GM18507 (cell line): ENCODE measurements at regions not wholly inside any gene's neighbourhood (a gene's known extent, or its start where the extent isn't known, plus 50 kb on each side); places are given as distances from the start of the nearest gene placed in this dataset.

ENCODE experiments used
- DNase-seq: peaks from one replicate; pipeline ENCODE4 v3.0.0; 2011; ENCODE audit warnings: low read depth; ENCODE audit not compliant: insufficient read length; ENCODE audit errors: extremely low spot score
- FAIRE-seq: peaks from 2 replicates; lab custom pipeline; 2011; peaks lifted over from hg19 to GRCh38; lab: Jason Lieb, UNC

DNA sequence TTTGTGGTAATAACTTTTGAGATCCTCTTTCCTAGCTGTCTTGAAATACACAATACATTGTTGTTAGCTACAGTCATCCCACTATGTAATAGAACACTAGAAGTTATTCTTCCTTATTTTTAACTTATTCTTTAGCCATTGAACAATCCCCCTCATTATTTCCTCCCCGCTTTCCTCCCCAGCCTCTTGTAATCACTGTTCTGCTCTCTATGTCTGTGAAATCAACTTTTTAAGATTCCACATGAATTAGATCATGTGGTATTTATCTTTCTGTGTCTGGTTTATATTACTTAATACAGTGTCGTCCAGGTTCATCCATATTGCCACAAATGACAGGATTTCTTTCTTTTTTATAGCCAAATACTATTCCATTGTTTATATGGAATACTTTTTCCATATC, 72.9 kb downstream of the SLC10A2 start:
- FAIRE-seq: no peak
- DNase-seq: no peak

DNA sequence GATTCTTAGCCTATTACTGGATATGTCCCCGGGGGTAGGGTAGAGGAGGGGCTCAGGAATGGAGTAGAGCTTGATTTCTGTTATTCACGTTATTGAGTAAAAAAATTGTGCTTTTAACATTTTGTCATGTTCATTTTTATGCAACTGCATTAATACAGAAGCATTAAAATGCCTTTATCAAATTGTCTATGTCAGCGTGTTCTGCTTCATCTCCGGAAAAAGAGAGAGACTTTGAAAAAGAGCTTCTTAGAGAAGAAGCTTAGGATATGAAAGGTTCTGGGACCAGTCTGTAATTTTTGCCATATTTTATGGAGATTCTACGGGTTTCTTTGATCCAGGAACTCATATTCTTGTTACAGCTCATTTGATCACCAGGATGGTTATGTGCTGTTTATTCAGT, 82.0 kb downstream of the SLC10A2 start:
- no peak for FAIRE-seq
- no peak for DNase-seq

DNA sequence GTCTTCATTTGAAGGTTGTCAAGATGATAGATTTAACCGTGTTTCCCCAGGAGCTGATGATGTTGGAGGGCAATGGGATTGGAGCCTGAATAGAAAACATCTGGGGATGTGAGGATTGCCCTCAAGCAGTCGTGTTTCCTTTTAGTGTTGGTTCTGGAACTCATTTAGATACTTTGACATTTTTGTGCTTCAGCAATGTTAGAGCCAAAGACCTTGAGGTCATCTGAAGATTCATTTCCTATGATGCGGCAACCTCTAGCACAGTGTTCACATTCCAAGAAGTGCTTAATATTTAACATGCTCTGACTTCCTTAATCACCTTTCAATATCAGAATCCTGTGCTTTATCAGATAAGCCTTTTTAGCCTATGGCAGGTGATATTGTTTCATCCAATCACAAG, 82.7 kb downstream of the SLC10A2 start:
- no peak for DNase-seq
- no peak for FAIRE-seq

DNA sequence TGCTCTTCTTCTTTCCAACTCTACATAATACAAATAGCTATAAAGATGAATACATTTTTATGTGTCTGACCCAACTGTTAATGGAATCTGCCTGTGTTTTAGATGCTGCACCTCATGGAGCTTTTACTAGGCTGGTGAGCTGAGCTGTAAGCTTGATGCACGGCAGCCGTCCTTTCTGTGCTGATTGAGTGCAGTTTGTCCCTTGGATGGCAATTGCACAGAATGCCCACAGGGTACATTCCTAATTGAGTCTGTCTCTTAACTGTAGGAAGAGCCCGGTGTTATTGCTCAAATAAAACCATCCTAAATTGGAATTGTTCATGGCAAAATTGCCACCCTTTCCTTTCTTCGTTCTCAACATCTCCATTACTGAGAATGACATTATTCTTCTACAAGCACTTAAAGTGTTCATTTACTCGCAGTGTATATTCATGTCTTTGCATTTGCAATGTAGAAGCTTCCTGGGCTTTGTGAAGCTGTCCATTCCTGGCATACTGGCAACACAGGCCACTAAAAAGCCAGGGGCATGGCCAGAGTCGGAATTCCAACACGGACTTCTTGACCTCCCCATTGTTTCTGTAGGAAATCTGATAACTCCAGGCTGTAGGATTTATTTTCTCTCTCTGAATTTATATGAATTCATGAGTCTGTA, 85.8 kb downstream of the SLC10A2 start:
- FAIRE-seq: no peak

DNA sequence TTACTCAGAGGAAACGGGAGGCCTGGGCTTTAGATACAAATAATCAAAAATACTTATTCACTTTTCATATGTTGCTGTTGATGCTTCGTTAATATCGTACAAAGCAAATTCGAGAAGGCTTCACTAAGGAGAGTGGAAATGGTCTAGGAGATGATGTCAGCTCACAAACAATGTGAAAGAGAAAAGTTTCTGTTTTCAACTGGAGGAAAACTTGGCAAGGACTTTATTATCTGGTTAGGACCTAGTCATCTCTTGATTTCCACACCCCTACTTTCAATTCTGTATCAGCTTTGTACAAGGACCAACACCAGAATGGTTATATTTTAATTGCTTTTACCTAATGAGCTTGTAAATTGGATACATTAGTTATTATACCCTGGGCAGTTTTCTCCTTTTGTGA, 88.0 kb downstream of the SLC10A2 start:
- FAIRE-seq (no peak), DNase-seq (no peak)

More for the DNA sequence above, 85.8 kb downstream of the SLC10A2 start:
- DNase-seq: no peak

DNA sequence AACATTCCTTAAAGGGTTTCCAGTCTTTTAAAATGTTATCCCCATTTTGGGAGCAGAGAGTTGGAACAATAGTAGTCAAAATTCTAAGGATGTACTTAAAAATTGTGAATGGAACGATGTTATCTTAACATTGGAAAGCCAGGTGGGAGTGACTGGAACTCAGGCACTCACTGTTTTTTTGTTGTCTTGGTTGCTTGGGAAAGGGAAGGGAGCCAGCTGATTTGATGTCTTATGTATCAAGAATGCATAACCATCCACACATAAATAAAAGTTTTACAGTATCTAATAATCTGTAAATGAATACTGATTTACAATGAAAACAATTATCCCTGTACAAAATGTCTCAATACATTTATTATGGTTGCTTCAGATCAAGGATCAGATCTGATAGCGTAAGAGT, 88.7 kb downstream of the SLC10A2 start:
- DNase-seq: no peak
- FAIRE-seq: no peak

DNA sequence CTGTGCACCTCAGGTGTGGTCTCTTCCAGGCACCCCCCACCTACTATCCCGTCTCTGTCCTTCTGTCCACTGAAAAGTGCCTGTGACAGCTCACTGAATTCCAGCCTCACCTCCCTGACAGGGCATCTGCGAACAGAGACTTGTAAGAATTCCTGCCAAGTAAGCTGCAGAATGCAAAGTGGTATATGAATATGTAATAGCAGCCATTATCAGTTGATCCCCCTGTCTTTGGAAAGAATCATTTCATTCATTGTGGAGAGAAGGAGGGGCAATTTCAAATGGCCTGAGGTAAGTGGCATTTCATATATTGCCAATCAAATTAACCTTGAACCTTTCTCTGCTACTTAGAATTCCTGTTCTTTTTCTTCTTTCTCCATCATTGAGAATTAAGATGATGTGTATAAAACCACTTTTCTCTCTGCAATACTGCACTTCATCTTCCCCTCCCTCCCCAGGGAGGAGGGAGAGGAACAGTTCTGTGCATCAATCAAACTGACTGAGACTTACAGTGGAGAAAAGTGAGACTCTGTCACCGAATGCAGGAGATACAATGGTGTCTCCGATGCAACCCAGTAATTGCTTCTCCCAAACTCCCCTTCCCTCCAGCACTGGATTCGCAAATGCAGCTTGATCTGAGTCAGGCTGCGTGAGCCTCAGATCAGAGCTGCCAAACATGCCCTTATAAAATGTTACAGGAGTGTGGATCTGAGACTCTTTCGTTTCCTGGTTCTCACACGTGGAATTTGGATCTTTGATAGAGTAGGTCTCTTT, 91.7 kb downstream of the SLC10A2 start:
- FAIRE-seq: no peak
- no peak for DNase-seq

DNA sequence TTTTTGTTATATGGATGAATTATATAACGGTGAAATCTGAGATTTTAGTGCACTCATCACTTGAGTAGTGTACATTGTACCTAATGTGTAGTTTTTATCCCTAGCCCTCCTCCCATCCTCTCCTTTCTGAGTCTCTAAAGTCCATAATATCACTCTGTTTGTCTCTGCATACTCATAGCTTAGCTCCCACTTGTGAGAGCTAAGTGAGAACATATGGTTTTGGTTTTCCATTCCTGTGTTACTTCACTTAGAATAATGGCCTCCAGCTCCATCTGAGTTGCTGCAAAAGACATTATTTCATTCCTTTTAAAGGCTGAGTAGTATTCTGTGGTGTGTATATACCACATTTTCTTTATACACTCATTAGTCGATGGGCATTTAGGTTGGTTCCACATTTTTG, 94.0 kb downstream of the SLC10A2 start:
- FAIRE-seq (peak; percentile 47), DNase-seq (no peak)

DNA sequence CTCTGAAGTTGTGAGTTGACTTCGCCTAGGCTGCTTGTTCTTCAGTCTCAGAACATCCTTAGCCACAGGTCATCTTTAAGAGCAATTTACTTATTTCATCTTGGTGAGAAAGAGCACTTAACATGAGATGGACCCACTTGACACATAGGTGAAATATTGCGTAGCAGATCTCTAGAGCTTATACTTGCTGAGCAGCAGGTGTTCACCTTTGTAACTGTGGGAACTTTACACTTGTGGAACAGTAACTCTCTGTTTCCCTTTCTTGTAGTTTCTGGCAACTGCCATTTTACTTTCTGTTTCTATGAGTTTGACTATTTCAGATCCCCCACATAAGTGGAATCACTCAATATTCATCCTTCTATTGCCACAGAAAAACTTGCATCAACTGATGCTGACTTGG, 95.7 kb downstream of the SLC10A2 start:
- DNase-seq (peak; percentile 8), FAIRE-seq (peak; percentile 94)

DNA sequence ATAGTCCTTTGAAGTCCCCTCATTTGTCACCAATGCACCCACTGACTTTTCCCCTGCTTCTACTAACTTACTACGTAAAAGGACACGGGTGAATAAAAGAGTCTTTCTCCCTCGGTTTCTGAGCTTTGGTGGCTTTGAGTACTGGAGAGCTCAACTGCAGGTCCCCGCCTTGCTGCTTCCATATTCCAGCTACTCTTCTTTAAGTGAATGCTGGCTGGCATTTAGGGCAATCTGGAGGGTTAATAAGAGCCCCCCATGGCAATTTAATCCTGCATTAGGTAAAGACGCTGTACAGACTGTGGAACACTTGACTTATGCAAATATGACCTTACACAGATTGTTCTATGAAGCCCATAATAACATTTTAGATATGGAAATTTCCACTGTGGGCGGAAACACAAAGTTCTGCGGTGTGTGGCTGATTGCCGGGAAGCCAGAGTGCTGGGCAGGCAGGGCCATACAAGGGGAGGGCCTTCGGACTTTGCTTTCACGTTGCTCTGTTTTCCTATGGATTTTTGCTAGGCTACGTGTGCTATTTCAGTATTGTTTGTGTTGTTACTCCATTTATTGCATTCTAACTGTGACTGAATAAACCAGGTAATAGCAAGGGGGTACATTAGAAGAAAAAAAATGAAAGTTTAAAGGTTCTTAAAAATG, 97.5 kb downstream of the SLC10A2 start:
- no peak for DNase-seq
- FAIRE-seq: peak; percentile 50

DNA sequence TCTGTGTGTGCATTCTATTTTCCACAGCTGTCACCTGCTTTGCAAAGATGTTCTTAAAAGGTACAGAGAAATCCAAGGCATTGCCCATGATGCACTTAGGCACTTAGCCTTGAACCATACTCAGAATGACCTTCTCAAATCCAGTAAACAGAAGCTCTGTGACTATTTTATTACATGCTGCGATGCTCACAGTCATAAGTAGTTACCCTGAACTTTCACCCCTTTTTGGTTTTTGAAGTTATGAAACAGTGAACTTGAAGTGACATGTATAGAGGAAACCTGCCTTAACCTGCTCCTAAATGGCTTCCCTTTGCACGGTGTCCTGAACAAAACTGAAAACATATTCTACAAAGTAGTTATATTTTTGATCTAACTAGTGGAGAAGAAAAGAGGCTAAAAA, 100.4 kb downstream of the SLC10A2 start:
- FAIRE-seq: peak; percentile 15
- DNase-seq: no peak

DNA sequence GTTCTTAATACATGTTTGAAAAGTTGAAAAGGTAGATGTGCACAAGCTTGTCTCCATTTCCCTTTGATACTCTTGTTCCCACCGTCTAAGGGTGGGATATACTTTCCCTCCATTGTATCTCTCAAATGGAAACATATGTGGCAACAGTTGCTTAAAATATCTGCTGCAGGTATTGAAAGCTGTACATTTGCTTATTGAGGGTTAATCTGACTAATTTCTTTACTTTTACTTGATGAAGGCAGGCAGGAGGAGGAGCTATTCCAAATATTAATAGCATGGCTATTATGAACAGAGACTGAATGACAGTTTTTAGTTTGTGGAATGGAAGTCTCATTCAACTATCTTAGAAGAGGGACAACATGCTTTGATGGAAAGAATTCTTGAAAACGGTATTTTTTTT, 103.8 kb downstream of the SLC10A2 start:
- DNase-seq: no peak
- FAIRE-seq: no peak

DNA sequence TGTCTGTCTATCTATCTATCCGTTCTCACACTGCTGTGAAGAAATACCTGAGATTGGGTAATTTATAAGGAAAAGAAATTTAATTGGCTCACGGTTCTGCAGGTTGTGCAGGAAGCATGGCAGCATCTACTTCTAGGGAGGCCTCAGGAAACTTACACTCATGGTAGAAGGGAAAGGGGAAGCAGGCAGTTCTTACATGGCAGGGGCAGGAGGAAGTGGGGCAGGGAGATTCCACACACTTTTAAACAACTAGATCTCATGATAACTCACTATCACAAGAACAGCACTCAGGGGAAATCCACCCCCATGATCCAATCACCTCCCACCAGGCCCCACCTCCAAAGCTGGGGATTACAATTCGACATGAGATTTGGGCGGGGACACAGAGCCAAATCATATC, 105.3 kb downstream of the SLC10A2 start:
- DNase-seq: no peak
- FAIRE-seq: no peak

DNA sequence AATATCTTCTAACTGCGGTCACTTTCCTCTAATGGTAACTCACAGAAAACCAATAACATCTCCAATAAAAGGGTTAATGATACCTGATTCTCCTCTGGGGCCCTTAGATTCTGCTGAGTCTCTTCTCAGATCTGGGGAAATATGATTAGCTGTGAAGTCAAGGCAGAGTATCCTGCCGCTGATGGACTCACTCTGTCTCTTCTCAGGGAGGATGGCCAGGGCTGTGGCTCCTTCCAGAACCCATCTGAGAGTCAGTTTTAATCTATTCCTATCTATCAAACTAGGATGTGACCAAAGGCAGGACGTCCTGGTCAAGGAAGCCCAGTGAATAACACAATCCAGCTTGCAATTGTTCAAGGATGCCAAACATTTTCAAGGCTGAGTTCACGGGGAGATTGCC, 109.8 kb downstream of the SLC10A2 start:
- DNase-seq (no peak), FAIRE-seq (no peak)

DNA sequence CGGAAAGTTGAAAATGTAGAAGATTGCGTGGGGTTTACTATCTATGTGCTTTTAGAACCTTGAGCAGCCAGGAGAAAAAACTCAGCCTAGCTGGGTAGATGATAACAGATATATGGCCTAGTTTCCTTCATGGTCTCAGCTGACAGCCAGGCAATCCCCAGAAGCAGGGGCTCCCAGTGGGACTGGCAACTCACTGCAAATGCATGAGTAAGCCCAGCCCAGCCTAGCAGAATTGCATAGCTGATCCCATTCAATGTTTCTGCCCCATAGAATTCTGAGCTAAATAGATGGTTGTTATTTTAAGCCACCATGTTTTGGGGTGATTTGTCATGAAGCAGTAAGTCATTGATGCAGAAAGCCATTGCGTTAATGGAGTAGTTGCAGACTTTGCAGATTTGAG, 108.5 kb downstream of the ERCC5 start:
- FAIRE-seq: no peak
- no peak for DNase-seq

DNA sequence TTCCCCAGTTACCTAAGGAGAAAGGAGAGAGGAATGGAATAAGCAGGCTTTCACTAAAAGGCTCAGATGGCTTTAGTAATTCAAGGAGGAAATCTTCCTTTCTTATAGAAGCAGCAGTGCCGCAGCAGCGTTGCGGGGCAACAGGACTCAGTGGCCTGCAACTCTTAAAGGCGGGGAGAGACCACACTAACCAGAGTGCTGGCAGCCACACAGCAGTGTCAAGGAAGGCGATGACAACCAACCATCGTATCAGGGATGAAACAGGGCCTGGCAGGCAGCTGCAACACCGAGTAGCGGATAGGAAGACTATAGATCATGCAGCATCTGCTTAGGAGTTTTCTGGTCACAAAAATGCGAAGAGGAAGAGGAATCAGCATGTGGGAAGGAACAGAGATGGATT, 106.0 kb downstream of the ERCC5 start:
- no peak for DNase-seq
- FAIRE-seq: no peak

DNA sequence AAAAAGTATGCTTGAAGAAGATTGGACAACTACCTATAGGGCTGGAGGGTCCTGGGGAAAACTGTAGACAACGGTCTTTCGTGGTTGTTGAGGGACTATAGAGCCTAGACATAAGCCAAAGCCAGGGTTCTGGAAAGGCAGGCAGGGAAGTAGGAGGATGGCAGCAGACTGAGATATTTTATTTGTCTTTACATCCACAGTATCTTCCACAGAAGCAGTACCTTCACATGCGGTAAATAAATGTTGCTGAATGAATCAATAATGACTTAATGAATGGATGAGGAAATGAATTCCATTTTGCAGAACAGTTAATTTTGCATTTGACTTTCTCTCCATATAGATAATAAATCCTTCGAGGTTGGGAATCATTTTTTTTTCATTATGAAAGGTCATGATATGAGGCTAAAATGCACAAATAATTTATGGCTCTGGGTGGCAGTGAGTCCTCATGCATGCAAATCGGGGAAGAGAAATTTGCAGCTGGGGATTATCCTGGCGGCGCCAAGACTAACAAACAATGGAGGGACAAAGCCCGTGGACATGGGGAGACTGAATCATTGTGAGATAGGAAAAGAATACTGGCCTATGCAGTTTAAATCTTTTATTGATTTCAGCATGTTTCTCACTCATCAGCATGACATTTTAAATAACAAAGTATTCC, 102.0 kb downstream of the ERCC5 start:
- DNase-seq (no peak), FAIRE-seq (no peak)

DNA sequence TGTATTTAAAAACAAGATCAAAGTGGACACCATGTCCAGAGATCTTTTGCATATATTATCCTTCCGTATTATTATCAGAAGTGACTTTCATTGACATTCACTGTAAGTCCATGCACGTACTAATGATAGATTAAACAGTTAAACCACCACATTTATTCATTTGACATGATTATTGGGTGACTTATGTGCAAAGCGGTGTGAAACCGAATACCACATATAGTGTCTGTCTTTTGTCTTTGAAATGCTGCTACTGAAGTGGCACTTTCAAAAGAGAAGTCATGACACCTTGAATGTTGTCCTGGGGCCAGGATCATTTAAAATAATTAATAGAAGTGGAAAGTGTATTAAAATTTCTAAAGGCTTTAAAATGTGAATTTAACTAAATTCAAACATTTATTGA, 100.1 kb downstream of the ERCC5 start:
- no peak for FAIRE-seq
- DNase-seq: no peak

DNA sequence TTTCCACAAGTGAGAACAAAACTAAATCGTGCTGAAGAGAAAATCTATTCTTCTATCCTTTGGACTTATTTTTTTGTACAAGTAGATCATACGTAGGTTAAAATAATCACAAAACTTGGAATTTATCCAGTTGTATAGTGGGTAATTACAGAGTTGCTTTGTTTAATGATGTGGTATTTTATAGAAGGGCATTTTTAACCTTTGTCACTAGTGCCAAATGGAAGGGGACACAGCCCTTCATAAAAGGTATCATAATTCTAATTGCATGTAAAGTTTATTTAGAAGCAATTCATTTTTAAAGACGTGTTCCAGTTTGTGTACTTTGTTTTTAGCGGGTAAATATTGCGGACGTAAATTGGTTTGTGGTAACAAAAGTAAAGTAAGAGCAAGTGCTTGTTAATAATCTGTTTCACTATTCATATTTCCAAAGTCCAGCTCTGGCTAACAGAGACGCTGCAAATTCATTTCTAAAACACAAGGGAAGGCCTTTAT, 99.5 kb downstream of the ERCC5 start:
- FAIRE-seq: no peak
- no peak for DNase-seq

DNA sequence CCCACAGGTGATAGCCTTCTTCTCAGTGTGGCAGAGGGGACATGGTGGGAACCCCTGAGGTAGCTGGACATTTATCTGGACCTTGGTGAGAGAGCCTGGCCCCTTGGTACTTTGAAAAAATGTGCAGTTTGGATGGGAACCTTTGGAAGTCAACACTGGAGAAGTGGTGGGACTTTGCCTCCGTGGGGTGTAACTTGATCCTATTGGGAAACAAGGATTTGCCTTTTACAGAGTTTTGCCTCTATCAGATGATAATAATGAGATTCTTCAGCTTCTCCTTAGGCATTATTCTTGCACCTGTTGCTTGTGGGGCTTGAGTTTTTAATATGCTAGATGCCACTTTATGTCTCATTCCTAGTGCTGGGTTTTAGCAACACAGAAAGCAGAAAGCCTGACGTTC, 99.0 kb downstream of the ERCC5 start:
- DNase-seq (no peak), FAIRE-seq (no peak)
